PC-3 (cell line): ENCODE measurements at regions not wholly inside any gene's neighbourhood (a gene's known extent, or its start where the extent isn't known, plus 50 kb on each side); places are given as distances from the start of the nearest gene placed in this dataset.

Experiments used
- EZH2 ChIP-seq: fragments of 300-600 bp; sonication (generic); IDR thresholded peaks from one replicate; pipeline ENCODE4 v1.6.1; 2017; ENCODE audit warnings: antibody characterized with exemption, mild to moderate bottlenecking, low read length; ENCODE audit not compliant: unreplicated experiment
- TF ChIP-seq, protein P1 (sequence below): fragments of 300-600 bp; sonication (generic); conservative IDR thresholded peaks from 2 replicates; pipeline ENCODE4 v1.5.1; 2017; ENCODE audit warnings: antibody characterized with exemption, low read depth, mild to moderate bottlenecking, low read length

DNA sequence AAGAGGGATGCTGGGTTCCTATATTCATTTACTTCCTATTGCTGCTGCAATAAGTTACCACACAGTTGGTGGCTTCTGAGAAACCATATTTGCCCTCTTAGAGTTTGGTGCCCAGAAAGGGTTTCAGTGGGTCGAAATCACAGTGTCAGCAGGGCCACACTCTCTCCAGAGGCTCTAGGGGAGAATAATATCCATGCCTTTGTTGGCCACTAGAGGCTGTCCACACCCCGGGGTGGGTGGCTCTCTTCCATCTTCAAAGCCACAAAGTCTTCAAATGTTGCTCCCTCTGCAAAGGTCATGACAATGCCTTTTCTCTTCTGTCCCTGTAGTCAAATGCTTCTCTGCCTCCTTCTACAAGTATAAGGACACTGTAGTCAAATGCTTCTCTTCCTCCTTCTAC, 989.4 kb downstream of the CCSER2 start:
- TF ChIP-seq, protein P1, sequence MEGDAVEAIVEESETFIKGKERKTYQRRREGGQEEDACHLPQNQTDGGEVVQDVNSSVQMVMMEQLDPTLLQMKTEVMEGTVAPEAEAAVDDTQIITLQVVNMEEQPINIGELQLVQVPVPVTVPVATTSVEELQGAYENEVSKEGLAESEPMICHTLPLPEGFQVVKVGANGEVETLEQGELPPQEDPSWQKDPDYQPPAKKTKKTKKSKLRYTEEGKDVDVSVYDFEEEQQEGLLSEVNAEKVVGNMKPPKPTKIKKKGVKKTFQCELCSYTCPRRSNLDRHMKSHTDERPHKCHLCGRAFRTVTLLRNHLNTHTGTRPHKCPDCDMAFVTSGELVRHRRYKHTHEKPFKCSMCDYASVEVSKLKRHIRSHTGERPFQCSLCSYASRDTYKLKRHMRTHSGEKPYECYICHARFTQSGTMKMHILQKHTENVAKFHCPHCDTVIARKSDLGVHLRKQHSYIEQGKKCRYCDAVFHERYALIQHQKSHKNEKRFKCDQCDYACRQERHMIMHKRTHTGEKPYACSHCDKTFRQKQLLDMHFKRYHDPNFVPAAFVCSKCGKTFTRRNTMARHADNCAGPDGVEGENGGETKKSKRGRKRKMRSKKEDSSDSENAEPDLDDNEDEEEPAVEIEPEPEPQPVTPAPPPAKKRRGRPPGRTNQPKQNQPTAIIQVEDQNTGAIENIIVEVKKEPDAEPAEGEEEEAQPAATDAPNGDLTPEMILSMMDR = no peak
- TF ChIP-seq EZH2 = no peak
